GM23338 (cell line): ENCODE measurements at regions not wholly inside any gene's neighbourhood (a gene's known extent, or its start where the extent isn't known, plus 50 kb on each side); places are given as distances from the start of the nearest gene placed in this dataset.

Experiments used
- ATAC-seq: fragments of 200-7000 bp; cut with Tn5 transposase; 3 replicates; pipeline ENCODE4 v1.9.1; 2020
- DNase-seq: peaks from one replicate; pipeline ENCODE4 v3.0.0-alpha.2; 2015; ENCODE audit warnings: low spot score
- H2AFZ ChIP-seq: fragments of 200-600 bp; sonication (generic); 2 replicates; pipeline ENCODE4 v1.8.0; 2016; ENCODE audit warnings: antibody characterized with exemption, mild to moderate bottlenecking, moderate library complexity
- H3F3A ChIP-seq: fragments of 200-600 bp; sonication (generic); replicated peaks from 2 replicates; pipeline ENCODE4 v1.8.0; 2017; ENCODE audit warnings: antibody characterized with exemption, mixed run types, low read depth
- H3K27ac ChIP-seq: fragments of 200-600 bp; sonication (generic); 2 replicates; pipeline ENCODE4 v1.6.1; 2016; ENCODE audit warnings: low read depth
- H3K27me3 ChIP-seq: fragments of 200-600 bp; sonication (generic); 2 replicates; pipeline ENCODE4 v1.8.0; 2016; ENCODE audit warnings: mild to moderate bottlenecking, mixed run types, moderate library complexity; ENCODE audit not compliant: insufficient read depth
- H3K36me3 ChIP-seq: fragments of 200-600 bp; sonication (generic); 2 replicates; pipeline ENCODE4 v1.8.0; 2016; ENCODE audit warnings: mild to moderate bottlenecking; ENCODE audit not compliant: insufficient read depth
- H3K4me1 ChIP-seq: fragments of 200-600 bp; sonication (generic); 2 replicates; pipeline ENCODE4 v1.8.0; 2016; ENCODE audit warnings: mild to moderate bottlenecking, moderate library complexity; ENCODE audit not compliant: insufficient read depth
- H3K4me2 ChIP-seq: fragments of 200-600 bp; sonication (generic); 2 replicates; pipeline ENCODE4 v1.7.1; 2017; ENCODE audit warnings: mixed run types
- H3K4me3 ChIP-seq: fragments of 200-600 bp; sonication (generic); 2 replicates; pipeline ENCODE4 v1.6.1; 2016; ENCODE audit warnings: mixed run types
- H3K79me2 ChIP-seq: fragments of 200-600 bp; sonication (generic); replicated peaks from 2 replicates; pipeline ENCODE4 v1.8.0; 2017; ENCODE audit warnings: mild to moderate bottlenecking; ENCODE audit not compliant: insufficient read depth
- H3K9me2 ChIP-seq: fragments of 200-600 bp; sonication (generic); 2 replicates; pipeline ENCODE4 v1.8.0; 2017; ENCODE audit not compliant: insufficient read depth
- H4K20me1 ChIP-seq: fragments of 200-600 bp; sonication (generic); replicated peaks from 2 replicates; pipeline ENCODE4 v1.8.0; 2017; ENCODE audit warnings: mild to moderate bottlenecking; ENCODE audit not compliant: insufficient read depth
- H3K27ac Mint-ChIP-seq: 2 replicates; pipeline ENCODE4 v1.8.0; 2020; ENCODE audit warnings: inconsistent platforms, mild to moderate bottlenecking, moderate library complexity, mixed read lengths
- H3K27me3 Mint-ChIP-seq: 3 replicates; pipeline ENCODE4 v1.8.0; 2022; ENCODE audit warnings: low read depth, mild to moderate bottlenecking, moderate library complexity, mixed read lengths, inconsistent platforms; ENCODE audit not compliant: insufficient read depth, poor library complexity
- H3K36me3 Mint-ChIP-seq: 3 replicates; pipeline ENCODE4 v1.8.0; 2021; ENCODE audit warnings: low read depth, mild to moderate bottlenecking, inconsistent platforms, moderate library complexity, mixed read lengths
- H3K4me1 Mint-ChIP-seq: 3 replicates; pipeline ENCODE4 v1.8.0; 2020; ENCODE audit warnings: mild to moderate bottlenecking, inconsistent platforms, mixed read lengths
- H3K4me3 Mint-ChIP-seq: 3 replicates; pipeline ENCODE4 v1.8.0; 2021; ENCODE audit warnings: moderate library complexity, mild to moderate bottlenecking, inconsistent platforms, mixed read lengths
- H3K9me3 Mint-ChIP-seq: 3 replicates; pipeline ENCODE4 v1.8.0; 2020; ENCODE audit warnings: moderate library complexity, mild to moderate bottlenecking, inconsistent platforms, mixed read lengths
- CREB1 ChIP-seq: fragments of 250-450 bp; sonication (Bioruptor Pico); IDR thresholded peaks from 2 replicates; pipeline ENCODE4 v1.5.0; 2020; ENCODE audit warnings: low read depth, mild to moderate bottlenecking, moderate library complexity
- EZH2 ChIP-seq: fragments of 200-600 bp; sonication (generic); IDR thresholded peaks from one replicate; pipeline ENCODE4 v1.8.0; 2017; ENCODE audit warnings: antibody characterized with exemption, mild to moderate bottlenecking, low read depth; ENCODE audit not compliant: unreplicated experiment
- EZH2phosphoT487 ChIP-seq: fragments of 200-600 bp; sonication (generic); IDR thresholded peaks from one replicate; pipeline ENCODE4 v1.8.1; 2018; ENCODE audit warnings: antibody characterized with exemption; ENCODE audit not compliant: unreplicated experiment
- JUNB ChIP-seq: IDR thresholded peaks from one replicate; pipeline ENCODE4 v1.6.1; 2016; ENCODE audit warnings: antibody characterized with exemption; ENCODE audit not compliant: unreplicated experiment
- NANOG ChIP-seq: IDR thresholded peaks from 2 replicates; pipeline ENCODE4 v1.6.1; 2016; ENCODE audit warnings: antibody characterized with exemption, borderline replicate concordance
- POLR2AphosphoS5 ChIP-seq: IDR thresholded peaks from 2 replicates; pipeline ENCODE4 v1.6.1; 2016; ENCODE audit warnings: antibody characterized with exemption, low read depth
- REST ChIP-seq: IDR thresholded peaks from one replicate; pipeline ENCODE4 v1.6.1; 2018; ENCODE audit warnings: antibody characterized with exemption; ENCODE audit not compliant: unreplicated experiment
- STAT1 ChIP-seq: IDR thresholded peaks from one replicate; pipeline ENCODE4 v1.6.1; 2016; ENCODE audit warnings: antibody characterized with exemption; ENCODE audit not compliant: unreplicated experiment
- ZNF114 ChIP-seq: fragments of 250-450 bp; sonication (Bioruptor Pico); IDR thresholded peaks from 2 replicates; pipeline ENCODE4 v1.5.0; 2020; ENCODE audit warnings: mild to moderate bottlenecking, moderate library complexity
- ZNF331 ChIP-seq: fragments of 250-450 bp; sonication (Bioruptor Pico); IDR thresholded peaks from 2 replicates; pipeline ENCODE4 v1.5.0; 2020; ENCODE audit warnings: low read depth, mild to moderate bottlenecking, moderate library complexity
- ZNF462 ChIP-seq: fragments of 250-450 bp; sonication (Bioruptor Pico); IDR thresholded peaks from 2 replicates; pipeline ENCODE4 v1.5.0; 2020; ENCODE audit warnings: mild to moderate bottlenecking, moderate library complexity
- TF ChIP-seq, protein P1 (sequence below): IDR thresholded peaks from 2 replicates; pipeline ENCODE4 v1.6.1; 2016; ENCODE audit warnings: antibody characterized with exemption
- TF ChIP-seq, protein P2 (sequence below), 2 experiments: fragments of 200-600 bp in 1 of 2; sonication (generic) in 1 of 2; conservative IDR thresholded peaks; 2 replicates each; pipeline versions ENCODE4 v1.5.1 to v1.6.1; 2016 to 2017; ENCODE audit warnings: antibody characterized with exemption in 2 of 2, low read depth in 2 of 2, mild to moderate bottlenecking in 2 of 2, moderate library complexity in 1 of 2

DNA sequence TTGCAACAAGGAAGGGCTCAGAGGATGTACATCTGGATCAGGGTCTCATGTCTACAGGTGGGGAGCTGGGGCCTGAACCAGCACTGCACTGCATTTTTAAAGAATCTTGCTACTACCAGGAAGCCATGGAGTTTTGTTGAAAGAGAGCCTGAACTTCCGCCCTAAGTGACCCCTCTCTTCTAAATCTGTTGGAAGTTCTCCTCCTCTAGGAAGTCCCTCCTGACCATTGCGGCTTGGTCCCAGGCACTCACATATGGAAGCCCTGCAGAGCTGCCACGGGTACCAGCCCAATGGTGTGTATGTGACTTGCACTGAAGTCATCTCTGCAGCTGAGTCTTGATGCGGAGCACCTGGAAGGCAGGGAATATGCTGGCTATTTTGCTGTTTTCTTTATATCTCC, 192.0 kb upstream of the GALNT2 start:
- DNase-seq (no peak), ATAC-seq (no peak)
- Histone ChIP-seq H4K20me1 (no peaks in the 10 kb centered on the region), H3K4me3 (no peak overlapping the region), H3K27me3 (no peaks in the 10 kb centered on the region), H3K36me3 (no peaks in the 10 kb centered on the region), H2AFZ (no peak overlapping the region), H3F3A (no peaks in the 10 kb centered on the region), H3K4me1 (no peaks in the 10 kb centered on the region), H3K27ac (no peak overlapping the region), H3K79me2 (no peaks in the 10 kb centered on the region), H3K4me2 (no peak overlapping the region), H3K9me2 (peaks cover 7% of the 10 kb centered on the region; the same call in 1 of the 2 replicates)
- H3K27me3 Mint-ChIP-seq: peaks cover 1% of the 10 kb centered on the region
- H3K4me1 Mint-ChIP-seq: no peaks in the 10 kb centered on the region
- TF ChIP-seq ZNF462 (CRISPR knock-in tag) (no peak), CREB1 (CRISPR knock-in tag) (no peak), EZH2 (no peak), JUNB (no peak), ZNF331 (no peak), EZH2phosphoT487 (no peak), POLR2AphosphoS5 (no peak), REST (no peak), ZNF114 (CRISPR knock-in tag) (no peak), STAT1 (no peak), NANOG (no peak)
- TF ChIP-seq, protein P1, sequence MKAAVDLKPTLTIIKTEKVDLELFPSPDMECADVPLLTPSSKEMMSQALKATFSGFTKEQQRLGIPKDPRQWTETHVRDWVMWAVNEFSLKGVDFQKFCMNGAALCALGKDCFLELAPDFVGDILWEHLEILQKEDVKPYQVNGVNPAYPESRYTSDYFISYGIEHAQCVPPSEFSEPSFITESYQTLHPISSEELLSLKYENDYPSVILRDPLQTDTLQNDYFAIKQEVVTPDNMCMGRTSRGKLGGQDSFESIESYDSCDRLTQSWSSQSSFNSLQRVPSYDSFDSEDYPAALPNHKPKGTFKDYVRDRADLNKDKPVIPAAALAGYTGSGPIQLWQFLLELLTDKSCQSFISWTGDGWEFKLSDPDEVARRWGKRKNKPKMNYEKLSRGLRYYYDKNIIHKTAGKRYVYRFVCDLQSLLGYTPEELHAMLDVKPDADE: no peak
- TF ChIP-seq, protein P2, sequence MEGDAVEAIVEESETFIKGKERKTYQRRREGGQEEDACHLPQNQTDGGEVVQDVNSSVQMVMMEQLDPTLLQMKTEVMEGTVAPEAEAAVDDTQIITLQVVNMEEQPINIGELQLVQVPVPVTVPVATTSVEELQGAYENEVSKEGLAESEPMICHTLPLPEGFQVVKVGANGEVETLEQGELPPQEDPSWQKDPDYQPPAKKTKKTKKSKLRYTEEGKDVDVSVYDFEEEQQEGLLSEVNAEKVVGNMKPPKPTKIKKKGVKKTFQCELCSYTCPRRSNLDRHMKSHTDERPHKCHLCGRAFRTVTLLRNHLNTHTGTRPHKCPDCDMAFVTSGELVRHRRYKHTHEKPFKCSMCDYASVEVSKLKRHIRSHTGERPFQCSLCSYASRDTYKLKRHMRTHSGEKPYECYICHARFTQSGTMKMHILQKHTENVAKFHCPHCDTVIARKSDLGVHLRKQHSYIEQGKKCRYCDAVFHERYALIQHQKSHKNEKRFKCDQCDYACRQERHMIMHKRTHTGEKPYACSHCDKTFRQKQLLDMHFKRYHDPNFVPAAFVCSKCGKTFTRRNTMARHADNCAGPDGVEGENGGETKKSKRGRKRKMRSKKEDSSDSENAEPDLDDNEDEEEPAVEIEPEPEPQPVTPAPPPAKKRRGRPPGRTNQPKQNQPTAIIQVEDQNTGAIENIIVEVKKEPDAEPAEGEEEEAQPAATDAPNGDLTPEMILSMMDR (conservative IDR thresholded peaks at IDR 0.05; ENCODE audit: low read depth in 2 of 2): no peak
- H3K9me3 Mint-ChIP-seq: no peaks in the 10 kb centered on the region; the same call in 2 of the 3 replicates
- H3K4me3 Mint-ChIP-seq: no peak overlapping the region
- H3K27ac Mint-ChIP-seq: no peak overlapping the region
- no peaks in the 10 kb centered on the region for H3K36me3 Mint-ChIP-seq
